ENCODE measurements at regions not wholly inside any gene's neighbourhood (a gene's known extent, or its start where the extent isn't known, plus 50 kb on each side); places are given as distances from the start of the nearest gene placed in this dataset.

- DNase-seq (no peak), ATAC-seq (ENCODE audit: low read depth in 2 of 2) (no peak)
- H3K9me3 Mint-ChIP-seq: peaks cover 0 to 9% (median 2%) of the 10 kb centered on the region in 7 donors
- Histone ChIP-seq H3K27ac (ENCODE audit: insufficient read depth, low read length, poor library complexity, severe bottlenecking) (no peak overlapping the region), H3K9me3 (ENCODE audit: control insufficient read depth in 2 of 2, low read length in 2 of 2) (peaks cover 2 to 5% of the 10 kb centered on the region in 2 experiments), H3K4me3 (ENCODE audit: low read depth, low read length) (no peak overlapping the region), H3K4me1 (ENCODE audit: control insufficient read depth, insufficient read depth, low read length, poor library complexity, severe bottlenecking) (no peaks in the 10 kb centered on the region), H3K27me3 (ENCODE audit: control insufficient read depth, insufficient read depth, low read length) (no peaks in the 10 kb centered on the region), H3K36me3 (ENCODE audit: control insufficient read depth, insufficient read depth, low read length) (no peaks in the 10 kb centered on the region)
- H3K4me3 Mint-ChIP-seq: no peak overlapping the region
- no peaks in the 10 kb centered on the region for H3K4me1 Mint-ChIP-seq
- H3K27ac Mint-ChIP-seq: no peak overlapping the region
- no peaks in the 10 kb centered on the region for H3K27me3 Mint-ChIP-seq
- no peaks in the 10 kb centered on the region for H3K36me3 Mint-ChIP-seq
These were observed 135.6 kb upstream of the LYZL2 start for GRCh38 chr10:30765022-30765615.

- H3K9me3 ChIP-seq (ENCODE audit: control insufficient read depth in 2 of 2, low read length in 2 of 2): no peaks in the 10 kb centered on the region
- no peak overlapping the region for H3K4me3 Mint-ChIP-seq
- no peaks in the 10 kb centered on the region for H3K36me3 ChIP-seq (ENCODE audit: control insufficient read depth, insufficient read depth, low read length)
- DNase-seq (no peak), ATAC-seq (ENCODE audit: low read depth in 2 of 2) (no peak)
- H3K36me3 Mint-ChIP-seq: no peaks in the 10 kb centered on the region
- no peak overlapping the region for H3K27ac Mint-ChIP-seq
- H3K27ac ChIP-seq (ENCODE audit: insufficient read depth, low read length, poor library complexity, severe bottlenecking): no peak overlapping the region
- no peaks in the 10 kb centered on the region for H3K27me3 Mint-ChIP-seq
- H3K4me3 ChIP-seq (ENCODE audit: low read depth, low read length): no peak overlapping the region
- no peaks in the 10 kb centered on the region for H3K4me1 ChIP-seq (ENCODE audit: control insufficient read depth, insufficient read depth, low read length, poor library complexity, severe bottlenecking)
- H3K27me3 ChIP-seq (ENCODE audit: control insufficient read depth, insufficient read depth, low read length): no peaks in the 10 kb centered on the region
- peaks cover 0 to 2% (median 0%) of the 10 kb centered on the region in 4 donors for H3K4me1 Mint-ChIP-seq
- peaks cover 0 to 9% (median 0%) of the 10 kb centered on the region in 7 donors for H3K9me3 Mint-ChIP-seq
These were observed 134.4 kb upstream of the LYZL2 start for GRCh38 chr10:30763918-30764317.

GRCh38 chr10:30762620-30763019 lies 133.1 kb upstream of the LYZL2 start:
- H3K4me3 ChIP-seq (ENCODE audit: low read depth, low read length): no peak overlapping the region
- no peaks in the 10 kb centered on the region for H3K9me3 ChIP-seq (ENCODE audit: control insufficient read depth in 2 of 2, low read length in 2 of 2)
- H3K9me3 Mint-ChIP-seq: peaks cover 0 to 7% (median 0%) of the 10 kb centered on the region in 7 donors
- H3K27ac ChIP-seq (ENCODE audit: insufficient read depth, low read length, poor library complexity, severe bottlenecking): no peak overlapping the region
- H3K27me3 Mint-ChIP-seq: no peaks in the 10 kb centered on the region
- H3K4me1 Mint-ChIP-seq: peaks cover 0 to 2% (median 0%) of the 10 kb centered on the region in 4 donors
- no peaks in the 10 kb centered on the region for H3K27me3 ChIP-seq (ENCODE audit: control insufficient read depth, insufficient read depth, low read length)
- DNase-seq: no peak
- H3K27ac Mint-ChIP-seq: no peak overlapping the region
- no peaks in the 10 kb centered on the region for H3K36me3 ChIP-seq (ENCODE audit: control insufficient read depth, insufficient read depth, low read length)
- H3K4me1 ChIP-seq (ENCODE audit: control insufficient read depth, insufficient read depth, low read length, poor library complexity, severe bottlenecking): no peaks in the 10 kb centered on the region
- no peak overlapping the region for H3K4me3 Mint-ChIP-seq
- H3K36me3 Mint-ChIP-seq: no peaks in the 10 kb centered on the region
- ATAC-seq (ENCODE audit: low read depth in 2 of 2): no peak

GRCh38 chr10:30759423-30759822 lies 129.9 kb upstream of the LYZL2 start:
- H3K4me1 Mint-ChIP-seq: peaks cover 0 to 2% (median 0%) of the 10 kb centered on the region in 4 donors
- no peaks in the 10 kb centered on the region for H3K36me3 Mint-ChIP-seq
- no peak overlapping the region for H3K4me3 Mint-ChIP-seq
- no peaks in the 10 kb centered on the region for H3K36me3 ChIP-seq (ENCODE audit: control insufficient read depth, insufficient read depth, low read length)
- no peaks in the 10 kb centered on the region for H3K4me1 ChIP-seq (ENCODE audit: control insufficient read depth, insufficient read depth, low read length, poor library complexity, severe bottlenecking)
- no peak for ATAC-seq (ENCODE audit: low read depth in 2 of 2)
- H3K9me3 Mint-ChIP-seq: peaks cover 0 to 7% (median 0%) of the 10 kb centered on the region in 7 donors
- no peak overlapping the region for H3K4me3 ChIP-seq (ENCODE audit: low read depth, low read length)
- H3K27me3 ChIP-seq (ENCODE audit: control insufficient read depth, insufficient read depth, low read length): no peaks in the 10 kb centered on the region
- H3K9me3 ChIP-seq (ENCODE audit: control insufficient read depth in 2 of 2, low read length in 2 of 2): no peaks in the 10 kb centered on the region
- DNase-seq: no peak
- H3K27me3 Mint-ChIP-seq: no peaks in the 10 kb centered on the region
- H3K27ac ChIP-seq (ENCODE audit: insufficient read depth, low read length, poor library complexity, severe bottlenecking): no peak overlapping the region
- H3K27ac Mint-ChIP-seq: no peak overlapping the region

- Mint-ChIP-seq H3K36me3 (no peaks in the 10 kb centered on the region), H3K27ac (no peak overlapping the region), H3K9me3 (peaks cover 0 to 7% (median 0%) of the 10 kb centered on the region in 7 donors), H3K27me3 (no peaks in the 10 kb centered on the region), H3K4me3 (no peak overlapping the region), H3K4me1 (peaks cover 0 to 2% (median 0%) of the 10 kb centered on the region in 4 donors)
- no peak for ATAC-seq (ENCODE audit: low read depth in 2 of 2)
- Histone ChIP-seq H3K27me3 (ENCODE audit: control insufficient read depth, insufficient read depth, low read length) (no peaks in the 10 kb centered on the region), H3K4me1 (ENCODE audit: control insufficient read depth, insufficient read depth, low read length, poor library complexity, severe bottlenecking) (no peaks in the 10 kb centered on the region), H3K4me3 (ENCODE audit: low read depth, low read length) (no peak overlapping the region), H3K27ac (ENCODE audit: insufficient read depth, low read length, poor library complexity, severe bottlenecking) (no peak overlapping the region), H3K9me3 (ENCODE audit: control insufficient read depth in 2 of 2, low read length in 2 of 2) (no peaks in the 10 kb centered on the region), H3K36me3 (ENCODE audit: control insufficient read depth, insufficient read depth, low read length) (no peaks in the 10 kb centered on the region)
- DNase-seq: no peak
These were observed 128.8 kb upstream of the LYZL2 start for GRCh38 chr10:30758338-30758737.

- Mint-ChIP-seq H3K4me3 (no peak overlapping the region), H3K4me1 (peaks cover 0 to 2% (median under 1%) of the 10 kb centered on the region in 4 donors), H3K27ac (no peak overlapping the region), H3K9me3 (peaks cover 0 to 7% (median 0%) of the 10 kb centered on the region in 7 donors), H3K36me3 (no peaks in the 10 kb centered on the region), H3K27me3 (no peaks in the 10 kb centered on the region)
- Histone ChIP-seq H3K27ac (ENCODE audit: insufficient read depth, low read length, poor library complexity, severe bottlenecking) (no peak overlapping the region), H3K4me1 (ENCODE audit: control insufficient read depth, insufficient read depth, low read length, poor library complexity, severe bottlenecking) (no peaks in the 10 kb centered on the region), H3K27me3 (ENCODE audit: control insufficient read depth, insufficient read depth, low read length) (no peaks in the 10 kb centered on the region), H3K4me3 (ENCODE audit: low read depth, low read length) (no peak overlapping the region), H3K9me3 (ENCODE audit: control insufficient read depth in 2 of 2, low read length in 2 of 2) (no peaks in the 10 kb centered on the region), H3K36me3 (ENCODE audit: control insufficient read depth, insufficient read depth, low read length) (no peaks in the 10 kb centered on the region)
- ATAC-seq (ENCODE audit: low read depth in 2 of 2): no peak
- no peak for DNase-seq
These were observed 127.3 kb upstream of the LYZL2 start for GRCh38 chr10:30756896-30757295.

GRCh38 chr10:30756151-30756550 lies 126.6 kb upstream of the LYZL2 start:
- Histone ChIP-seq H3K27me3 (ENCODE audit: control insufficient read depth, insufficient read depth, low read length) (no peaks in the 10 kb centered on the region), H3K36me3 (ENCODE audit: control insufficient read depth, insufficient read depth, low read length) (no peaks in the 10 kb centered on the region), H3K4me1 (ENCODE audit: control insufficient read depth, insufficient read depth, low read length, poor library complexity, severe bottlenecking) (peaks cover 3% of the 10 kb centered on the region), H3K27ac (ENCODE audit: insufficient read depth, low read length, poor library complexity, severe bottlenecking) (no peak overlapping the region), H3K9me3 (ENCODE audit: control insufficient read depth in 2 of 2, low read length in 2 of 2) (no peaks in the 10 kb centered on the region), H3K4me3 (ENCODE audit: low read depth, low read length) (no peak overlapping the region)
- H3K27ac Mint-ChIP-seq: no peak overlapping the region
- no peaks in the 10 kb centered on the region for H3K36me3 Mint-ChIP-seq
- no peaks in the 10 kb centered on the region for H3K27me3 Mint-ChIP-seq
- no peak for DNase-seq
- no peak for ATAC-seq (ENCODE audit: low read depth in 2 of 2)
- peaks cover 0 to 9% (median under 1%) of the 10 kb centered on the region in 4 donors for H3K4me1 Mint-ChIP-seq
- no peak overlapping the region for H3K4me3 Mint-ChIP-seq
- H3K9me3 Mint-ChIP-seq: peaks cover 0 to 4% (median 0%) of the 10 kb centered on the region in 7 donors

GRCh38 chr10:30755441-30755953 lies 125.9 kb upstream of the LYZL2 start:
- ATAC-seq (ENCODE audit: low read depth in 2 of 2): no peak
- Mint-ChIP-seq H3K4me3 (no peak overlapping the region), H3K36me3 (no peaks in the 10 kb centered on the region), H3K27ac (no peak overlapping the region), H3K4me1 (peaks cover 0 to 15% (median under 1%) of the 10 kb centered on the region in 4 donors), H3K27me3 (no peaks in the 10 kb centered on the region), H3K9me3 (peaks cover 0 to 2% (median 0%) of the 10 kb centered on the region in 7 donors)
- no peaks in the 10 kb centered on the region for H3K36me3 ChIP-seq (ENCODE audit: control insufficient read depth, insufficient read depth, low read length)
- H3K4me3 ChIP-seq (ENCODE audit: low read depth, low read length): no peak overlapping the region
- no peak for DNase-seq
- H3K27ac ChIP-seq (ENCODE audit: insufficient read depth, low read length, poor library complexity, severe bottlenecking): no peak overlapping the region
- H3K27me3 ChIP-seq (ENCODE audit: control insufficient read depth, insufficient read depth, low read length): no peaks in the 10 kb centered on the region
- H3K4me1 ChIP-seq (ENCODE audit: control insufficient read depth, insufficient read depth, low read length, poor library complexity, severe bottlenecking): peaks cover 9% of the 10 kb centered on the region
- H3K9me3 ChIP-seq (ENCODE audit: control insufficient read depth in 2 of 2, low read length in 2 of 2): no peaks in the 10 kb centered on the region

All from CD4-positive, CD25-positive, alpha-beta regulatory T cell (primary cell).